ENCODE measurements at regions not wholly inside any gene's neighbourhood (a gene's known extent, or its start where the extent isn't known, plus 50 kb on each side); places are given as distances from the start of the nearest gene placed in this dataset.

DNA sequence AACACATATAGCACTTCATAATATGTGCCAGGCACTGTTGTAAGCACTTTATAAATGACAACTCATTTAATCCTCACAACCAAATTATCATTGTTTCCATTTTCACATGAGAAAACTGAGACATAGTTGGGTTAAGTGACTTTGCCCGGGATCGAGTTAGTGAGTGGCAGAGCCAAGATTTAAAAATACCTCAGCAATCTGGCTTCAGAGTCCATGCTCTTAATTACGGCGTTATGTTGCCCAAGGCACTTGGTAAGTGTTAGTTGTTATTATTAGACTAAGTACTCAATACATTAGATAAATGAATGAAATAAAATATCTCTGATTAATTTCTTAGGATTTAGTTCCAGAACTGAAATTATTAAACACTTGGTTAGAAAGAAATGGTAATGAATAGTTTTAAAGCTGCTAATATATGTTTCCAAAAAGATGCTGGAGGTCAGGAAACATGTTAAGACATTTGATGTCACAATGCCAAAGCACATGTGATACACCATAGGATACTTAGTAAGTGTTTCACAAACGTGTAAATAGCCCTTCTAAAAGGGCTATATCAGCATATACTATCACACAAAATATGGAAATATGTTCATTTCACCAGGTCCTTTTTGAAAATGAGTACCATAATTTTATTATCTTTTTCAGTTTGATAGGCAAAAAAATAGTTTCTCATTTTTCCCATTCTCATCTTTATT lies 301.9 kb downstream of the GPAT3 start:
- ATAC-seq (no peak), DNase-seq (ENCODE audit: low read depth, low spot score) (no peak)
- ChIA-PET CTCF (no interaction called here), POLR2A (no interaction called here)
- BruUV-seq (replicated peaks): no TSS peak
- Histone ChIP-seq H3K36me3 (ENCODE audit: control insufficient read depth, insufficient read depth, low read length) (no peaks in the 10 kb centered on the region), H3K4me1 (ENCODE audit: control insufficient read depth, insufficient read depth, low read length) (no peaks in the 10 kb centered on the region), H3K27me3 (ENCODE audit: control insufficient read depth, insufficient read depth, low read length) (no peaks in the 10 kb centered on the region), H3K9me3 (ENCODE audit: control insufficient read depth, insufficient read depth, low read depth, low read length) (no peaks in the 10 kb centered on the region), H3K27ac (ENCODE audit: low read length) (no peak overlapping the region), H3K4me3 (ENCODE audit: low read depth in 2 of 2, low read length in 2 of 2) (no peak overlapping the region)
- in situ Hi-C loops (cut with HindIII; ENCODE audit: low pct_unique_long_range_greater_than_20kb, low sequenced_read_pairs) (no loop called here), intact Hi-C loops (cut with micrococcal nuclease; ENCODE audit: unreplicated experiment) (no loop called here)
- TF ChIP-seq TCF7L2 (IDR thresholded peaks at IDR 0.05; ENCODE audit: low read depth, low read length) (no peak), SIN3A (IDR thresholded peaks at IDR 0.05; ENCODE audit: borderline replicate concordance, insufficient read depth, low read depth, low read length) (no peak)
- TF ChIP-seq, protein P1, sequence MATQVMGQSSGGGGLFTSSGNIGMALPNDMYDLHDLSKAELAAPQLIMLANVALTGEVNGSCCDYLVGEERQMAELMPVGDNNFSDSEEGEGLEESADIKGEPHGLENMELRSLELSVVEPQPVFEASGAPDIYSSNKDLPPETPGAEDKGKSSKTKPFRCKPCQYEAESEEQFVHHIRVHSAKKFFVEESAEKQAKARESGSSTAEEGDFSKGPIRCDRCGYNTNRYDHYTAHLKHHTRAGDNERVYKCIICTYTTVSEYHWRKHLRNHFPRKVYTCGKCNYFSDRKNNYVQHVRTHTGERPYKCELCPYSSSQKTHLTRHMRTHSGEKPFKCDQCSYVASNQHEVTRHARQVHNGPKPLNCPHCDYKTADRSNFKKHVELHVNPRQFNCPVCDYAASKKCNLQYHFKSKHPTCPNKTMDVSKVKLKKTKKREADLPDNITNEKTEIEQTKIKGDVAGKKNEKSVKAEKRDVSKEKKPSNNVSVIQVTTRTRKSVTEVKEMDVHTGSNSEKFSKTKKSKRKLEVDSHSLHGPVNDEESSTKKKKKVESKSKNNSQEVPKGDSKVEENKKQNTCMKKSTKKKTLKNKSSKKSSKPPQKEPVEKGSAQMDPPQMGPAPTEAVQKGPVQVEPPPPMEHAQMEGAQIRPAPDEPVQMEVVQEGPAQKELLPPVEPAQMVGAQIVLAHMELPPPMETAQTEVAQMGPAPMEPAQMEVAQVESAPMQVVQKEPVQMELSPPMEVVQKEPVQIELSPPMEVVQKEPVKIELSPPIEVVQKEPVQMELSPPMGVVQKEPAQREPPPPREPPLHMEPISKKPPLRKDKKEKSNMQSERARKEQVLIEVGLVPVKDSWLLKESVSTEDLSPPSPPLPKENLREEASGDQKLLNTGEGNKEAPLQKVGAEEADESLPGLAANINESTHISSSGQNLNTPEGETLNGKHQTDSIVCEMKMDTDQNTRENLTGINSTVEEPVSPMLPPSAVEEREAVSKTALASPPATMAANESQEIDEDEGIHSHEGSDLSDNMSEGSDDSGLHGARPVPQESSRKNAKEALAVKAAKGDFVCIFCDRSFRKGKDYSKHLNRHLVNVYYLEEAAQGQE (IDR thresholded peaks at IDR 0.05; ENCODE audit: insufficient read depth in 1 of 2, low read depth in 2 of 2, low read length in 1 of 2): no peak

DNA sequence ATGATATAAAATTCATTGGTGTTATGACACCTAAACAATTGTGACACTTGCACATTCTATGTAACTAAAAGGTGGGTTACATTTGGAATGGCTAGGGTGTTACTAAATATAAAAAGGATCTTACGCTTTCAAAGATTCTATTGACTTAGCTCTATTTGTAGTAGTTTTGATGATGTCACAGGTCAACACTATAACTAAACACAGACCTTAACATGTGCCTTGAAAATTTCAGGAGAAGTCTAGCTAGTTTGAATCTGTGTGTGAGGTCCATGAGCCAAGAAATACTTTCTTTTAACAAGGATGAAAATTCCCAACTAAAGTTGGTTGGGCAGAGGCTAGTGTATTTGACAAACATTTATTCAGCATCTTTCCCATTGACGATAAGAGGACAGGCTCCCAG lies 298.0 kb downstream of the GPAT3 start:
- no peaks in the 10 kb centered on the region for H3K27me3 ChIP-seq (ENCODE audit: control insufficient read depth, insufficient read depth, low read length)
- no peaks in the 10 kb centered on the region for H3K4me1 ChIP-seq (ENCODE audit: control insufficient read depth, insufficient read depth, low read length)
- H3K27ac ChIP-seq (ENCODE audit: low read length): no peak overlapping the region
- CTCF ChIA-PET: no interaction called here
- no peak overlapping the region for H3K4me3 ChIP-seq (ENCODE audit: low read depth in 2 of 2, low read length in 2 of 2)
- in situ Hi-C loops (cut with HindIII; ENCODE audit: low pct_unique_long_range_greater_than_20kb, low sequenced_read_pairs): no loop called here
- DNase-seq (ENCODE audit: low read depth, low spot score) (no peak), ATAC-seq (no peak)
- intact Hi-C loops (cut with micrococcal nuclease; ENCODE audit: unreplicated experiment): no loop called here
- TF ChIP-seq CTCF (IDR thresholded peaks at IDR 0.05): no peak
- TF ChIP-seq POLR2AphosphoS5 (IDR thresholded peaks at IDR 0.05; ENCODE audit: low read depth, low read length): no peak
- no peak for TF ChIP-seq TCF7L2 (IDR thresholded peaks at IDR 0.05; ENCODE audit: low read depth, low read length)
- no peak for TF ChIP-seq SIN3A (IDR thresholded peaks at IDR 0.05; ENCODE audit: borderline replicate concordance, insufficient read depth, low read depth, low read length)
- TF ChIP-seq, protein P1 (IDR thresholded peaks at IDR 0.05; ENCODE audit: insufficient read depth in 1 of 2, low read depth in 2 of 2, low read length in 1 of 2): no peak
- no TSS peak for BruUV-seq (replicated peaks)
- no peaks in the 10 kb centered on the region for H3K9me3 ChIP-seq (ENCODE audit: control insufficient read depth, insufficient read depth, low read depth, low read length)
- POLR2A ChIA-PET: no interaction called here
- H3K36me3 ChIP-seq (ENCODE audit: control insufficient read depth, insufficient read depth, low read length): no peaks in the 10 kb centered on the region
